HT1080 (cell line): ENCODE measurements at regions not wholly inside any gene's neighbourhood (a gene's known extent, or its start where the extent isn't known, plus 50 kb on each side); places are given as distances from the start of the nearest gene placed in this dataset.
"Not testable (repeated sequence)": the region's sequence is repeated elsewhere in the genome, so short reads cannot be mapped to it uniquely, and the experiment has no call there.

ENCODE experiments used
- DNase-seq: peaks from one replicate; pipeline ENCODE4 v3.0.0-alpha.2; 2015; ENCODE audit warnings: low read depth

DNA sequence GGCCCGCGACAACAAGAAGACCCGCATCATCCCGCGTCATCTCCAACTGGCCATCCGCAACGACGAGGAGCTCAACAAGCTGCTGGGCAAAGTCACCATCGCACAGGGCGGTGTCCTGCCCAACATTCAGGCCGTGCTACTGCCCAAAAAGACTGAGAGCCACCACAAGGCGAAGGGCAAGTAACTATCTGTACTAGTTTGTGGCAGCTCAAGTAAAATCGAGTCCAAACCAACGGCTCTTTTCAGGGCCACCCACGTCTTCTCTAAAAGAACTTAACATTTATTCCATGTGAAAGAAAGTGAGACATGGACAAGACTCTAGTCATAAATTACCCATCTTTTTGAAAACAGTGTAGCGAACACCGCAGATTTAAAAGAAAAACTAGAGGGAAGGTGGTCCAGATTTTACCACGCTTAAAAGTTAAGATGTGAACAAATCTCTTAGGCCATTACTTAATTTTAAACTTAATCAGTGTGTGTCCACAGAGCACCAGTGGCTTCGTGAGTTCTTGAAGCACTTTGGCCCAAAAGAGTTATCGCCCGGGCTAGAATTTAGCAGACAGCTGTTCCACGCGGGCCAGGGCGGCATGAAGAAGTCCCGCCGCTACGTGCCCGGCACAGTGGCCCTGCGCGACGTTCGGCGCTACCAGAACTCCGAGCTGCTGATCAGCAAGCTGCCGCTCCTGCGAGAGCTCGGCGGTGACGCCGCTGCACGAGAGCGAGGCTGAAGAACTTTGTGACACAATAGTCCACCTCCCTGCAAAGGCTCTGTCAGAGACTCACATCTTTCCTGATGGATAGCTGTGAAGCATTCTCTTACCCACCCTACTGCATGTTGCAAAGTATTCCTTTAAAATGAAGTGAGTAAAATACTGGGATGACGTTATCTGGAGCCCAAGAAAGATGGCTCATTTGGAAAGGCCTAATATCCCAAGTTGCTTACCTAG lies 113.9 kb upstream of the PRSS16 start:
- peak; percentile 88 for DNase-seq

DNA sequence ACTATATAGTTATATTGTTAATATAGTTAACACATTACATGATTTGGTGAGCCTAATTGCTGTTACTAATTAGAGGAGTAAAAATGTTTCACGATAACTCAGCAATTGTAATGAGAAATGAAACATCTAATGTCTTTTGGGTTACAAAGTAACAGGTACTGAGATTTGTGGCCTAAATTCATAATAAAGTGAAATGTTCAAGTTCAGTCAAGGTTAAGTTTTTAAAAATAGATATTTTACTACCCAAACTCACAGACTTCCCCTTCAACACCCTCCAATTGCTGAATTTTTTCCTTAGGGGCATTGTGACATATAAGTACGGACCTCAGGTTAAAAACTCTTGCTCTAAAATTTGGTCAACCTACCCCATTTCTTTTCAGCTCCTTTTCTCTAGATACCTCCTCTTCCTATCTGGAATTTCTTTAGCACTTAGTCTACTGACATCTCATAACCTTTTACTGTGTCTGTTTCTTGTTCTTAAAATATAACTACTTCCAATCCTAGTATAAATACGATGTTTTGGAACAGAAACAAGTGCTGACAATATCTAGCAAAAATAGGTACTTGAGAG lies 112.3 kb upstream of the PRSS16 start:
- DNase-seq, result no peak

DNA sequence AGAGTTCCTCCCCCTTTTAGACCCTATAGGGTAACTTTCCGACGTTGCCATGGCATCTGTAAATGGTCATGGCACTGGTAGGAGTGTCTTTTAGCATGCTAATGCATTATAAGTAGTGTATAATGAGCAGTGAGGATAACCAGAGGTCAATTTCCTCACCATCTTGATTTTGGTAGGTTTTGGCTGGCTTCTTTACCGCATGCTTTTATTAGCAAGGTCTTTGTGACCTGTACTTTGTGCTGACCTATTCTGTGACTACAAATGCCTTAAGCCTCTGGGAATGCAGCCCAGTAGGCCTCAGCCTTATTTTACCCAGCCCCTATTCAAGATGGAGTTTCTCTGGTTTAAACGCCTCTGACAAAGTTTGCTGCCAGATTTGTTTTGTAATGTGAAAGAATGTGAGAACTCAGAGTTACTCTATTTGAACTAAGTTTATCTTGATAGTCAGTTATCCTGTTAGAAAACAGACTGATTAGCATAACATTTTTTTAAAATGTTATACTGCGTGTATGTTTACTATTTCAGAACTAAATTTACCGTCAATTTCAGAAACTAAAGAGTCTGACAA lies 111.3 kb upstream of the PRSS16 start:
- no peak for DNase-seq

DNA sequence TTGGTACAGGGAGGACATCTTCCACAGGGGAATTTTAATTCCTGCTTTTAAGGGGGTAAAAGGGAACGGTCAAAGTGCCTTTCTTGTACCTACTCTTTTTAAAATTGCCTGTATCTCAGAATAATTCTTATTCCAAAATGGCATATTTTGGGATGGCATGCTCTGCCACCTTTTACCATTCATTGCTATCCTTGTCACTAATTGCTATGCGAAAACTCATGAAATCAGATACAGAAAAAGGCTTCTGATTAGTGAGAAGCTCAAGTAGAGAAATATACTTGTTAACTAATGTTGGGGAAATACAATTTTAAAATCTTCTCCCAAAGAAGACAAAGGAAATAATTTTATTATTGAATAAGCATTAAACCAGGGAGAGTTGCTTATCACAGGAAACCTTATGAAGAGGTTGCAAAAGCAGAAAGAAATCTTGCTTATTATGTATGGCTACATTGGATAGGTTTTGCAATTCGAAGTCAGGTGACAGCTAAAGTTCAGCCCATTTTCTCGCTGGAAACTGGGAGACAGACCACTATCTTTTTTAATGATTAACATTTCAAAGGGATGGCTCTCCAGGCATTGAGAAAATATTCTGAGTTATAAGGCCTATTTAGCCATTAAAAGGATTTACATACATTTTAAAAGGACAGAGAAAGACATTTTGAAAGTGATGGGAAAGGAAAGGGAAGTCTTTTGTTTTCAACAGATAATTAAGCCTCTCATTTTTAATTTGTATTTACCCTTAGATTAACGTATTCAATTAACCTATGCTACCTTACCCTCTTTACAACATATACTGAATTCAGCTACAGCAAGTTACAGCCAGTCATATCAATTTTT lies 110.3 kb upstream of the PRSS16 start:
- DNase-seq, result no peak

DNA sequence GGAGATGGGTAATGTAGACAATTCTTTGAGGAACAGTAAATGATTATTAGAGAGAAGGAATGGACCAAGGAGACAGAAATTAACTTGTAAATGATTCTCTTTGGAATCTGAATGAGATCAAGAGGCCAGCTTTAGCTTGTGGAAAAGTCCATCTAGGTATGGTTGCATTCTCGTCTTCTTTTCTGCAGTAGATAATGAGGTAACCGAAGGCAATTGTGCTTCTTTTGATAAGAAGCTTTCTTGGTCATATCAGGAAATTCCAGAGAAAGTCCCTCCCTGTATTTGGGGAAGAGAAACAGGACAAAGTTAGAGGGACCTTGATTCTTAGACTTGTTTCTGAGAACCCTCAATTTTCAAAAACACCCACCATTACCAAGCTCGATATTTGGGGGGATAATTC lies 109.1 kb upstream of the PRSS16 start:
- no peak for DNase-seq

DNA sequence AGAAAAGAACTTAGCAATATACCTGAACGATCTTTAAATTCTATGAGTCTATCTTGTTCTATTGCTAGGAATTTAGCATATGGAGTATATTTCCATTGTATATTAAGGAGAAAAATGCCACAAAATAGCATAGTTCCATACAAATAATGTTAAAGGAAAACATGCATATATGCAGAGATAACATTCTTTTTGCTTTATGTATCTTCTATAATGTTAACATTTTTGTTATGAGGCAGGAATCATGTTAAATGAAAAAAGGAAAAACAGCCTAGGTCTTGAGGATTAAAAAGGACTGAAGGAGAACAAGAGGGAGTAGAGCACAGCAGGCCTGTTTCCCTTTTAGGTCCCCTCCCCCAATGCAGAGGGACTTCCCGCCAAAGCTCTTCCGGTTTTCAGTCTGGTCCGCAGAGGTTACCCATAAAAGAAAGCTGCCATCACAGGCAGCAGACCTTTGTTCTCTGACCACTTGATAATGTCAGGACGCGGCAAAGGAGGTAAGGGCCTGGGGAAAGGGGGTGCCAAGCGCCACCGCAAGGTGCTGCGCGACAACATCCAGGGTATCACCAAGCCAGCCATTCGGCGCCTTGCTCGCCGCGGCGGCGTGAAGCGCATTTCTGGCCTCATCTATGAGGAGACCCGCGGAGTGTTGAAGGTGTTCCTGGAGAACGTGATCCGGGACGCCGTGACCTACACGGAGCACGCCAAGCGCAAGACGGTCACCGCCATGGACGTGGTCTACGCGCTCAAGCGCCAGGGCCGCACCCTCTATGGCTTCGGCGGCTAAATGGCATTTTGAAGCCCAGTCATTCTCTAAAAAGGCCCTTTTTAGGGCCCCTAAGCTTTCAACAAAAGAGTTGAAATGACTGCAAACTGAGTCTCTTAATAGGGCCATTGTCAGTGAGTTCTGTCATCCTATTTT lies 108.4 kb upstream of the PRSS16 start:
- DNase-seq, result no peak

DNA sequence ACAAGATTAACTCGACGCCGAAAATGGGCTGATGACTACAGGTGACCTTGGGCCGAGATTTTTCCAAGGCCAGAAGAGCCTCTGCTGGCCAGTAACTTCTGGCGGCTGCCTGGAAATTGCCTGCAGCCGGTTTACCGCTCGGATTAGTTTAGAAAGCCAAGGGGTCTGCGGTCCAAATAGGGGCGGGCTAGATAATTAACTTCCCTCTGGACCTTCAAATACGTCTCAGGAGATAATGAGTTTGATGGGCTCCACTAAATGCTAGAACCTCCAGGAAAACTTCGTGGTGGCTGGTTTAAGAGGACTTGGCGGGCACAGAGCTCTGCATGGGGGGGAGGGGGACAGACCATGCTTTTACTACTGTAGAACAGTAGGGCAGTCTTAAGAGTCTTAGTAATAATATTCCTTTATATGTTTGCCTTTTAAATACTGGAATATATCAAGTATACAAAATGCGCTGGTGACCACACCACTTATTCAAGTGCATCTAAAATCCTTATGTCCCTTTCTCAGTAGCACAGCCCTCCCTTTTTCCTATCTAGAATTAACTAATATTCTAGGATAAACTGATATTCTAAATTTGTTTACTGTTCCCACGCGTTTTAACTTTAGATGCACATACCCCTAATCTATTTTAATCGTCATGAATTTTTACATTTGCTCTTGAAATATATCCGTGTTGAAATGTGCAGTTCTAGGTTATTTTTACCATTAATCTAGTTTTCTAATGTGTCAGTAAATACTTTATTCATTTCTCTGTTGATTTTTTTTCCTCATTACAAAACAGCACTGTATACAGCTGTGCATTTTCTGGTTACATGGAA lies 107.5 kb upstream of the PRSS16 start:
- no peak for DNase-seq

DNA sequence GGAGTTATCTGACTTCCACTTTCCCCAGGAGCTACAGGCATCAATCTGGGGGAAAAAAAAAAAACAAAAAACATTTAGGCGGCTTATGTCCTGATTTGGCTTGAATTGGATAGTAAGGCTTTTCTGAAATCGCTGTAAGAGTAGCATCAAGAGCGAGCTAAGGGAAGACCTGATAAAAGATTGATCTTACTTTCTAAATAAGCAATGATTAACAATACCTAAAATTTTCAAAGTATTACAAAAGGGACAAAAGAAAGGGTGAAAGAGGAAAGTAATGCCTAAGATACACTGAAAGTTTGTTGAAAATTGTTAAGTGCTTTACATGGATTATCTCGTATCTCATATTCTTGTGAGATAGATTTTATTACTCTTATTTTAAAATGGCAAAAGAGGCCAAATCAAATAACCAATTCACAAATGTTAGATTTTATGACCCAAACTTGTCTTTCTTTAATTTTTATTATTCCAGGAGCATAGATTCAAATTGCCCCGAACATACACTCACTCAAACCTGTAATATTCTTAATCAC lies 106.4 kb upstream of the PRSS16 start:
- DNase-seq, result no peak

DNA sequence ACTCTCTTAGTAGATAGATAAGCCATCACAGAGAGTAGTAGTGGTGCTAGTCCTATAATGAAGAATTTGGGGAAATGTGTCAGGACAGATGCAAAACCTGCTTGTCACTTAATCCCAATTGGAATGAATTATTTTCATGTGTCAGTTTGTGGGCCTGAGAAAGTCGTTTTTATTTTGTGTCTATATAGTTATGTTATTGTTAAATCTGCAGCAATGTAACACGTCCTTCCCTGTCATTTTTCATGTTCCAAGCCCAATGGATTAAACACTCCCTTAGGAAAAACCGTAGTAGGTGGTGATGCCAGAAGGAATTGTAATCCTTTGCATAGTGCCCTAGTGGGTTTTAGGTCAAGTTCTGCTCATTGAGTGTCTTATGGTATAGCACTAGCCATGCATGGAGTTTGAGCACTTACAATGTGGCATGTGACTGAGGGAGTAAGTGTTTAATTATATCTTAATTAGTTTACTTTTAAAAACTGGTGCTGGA lies 105.9 kb upstream of the PRSS16 start:
- DNase-seq, result no peak

DNA sequence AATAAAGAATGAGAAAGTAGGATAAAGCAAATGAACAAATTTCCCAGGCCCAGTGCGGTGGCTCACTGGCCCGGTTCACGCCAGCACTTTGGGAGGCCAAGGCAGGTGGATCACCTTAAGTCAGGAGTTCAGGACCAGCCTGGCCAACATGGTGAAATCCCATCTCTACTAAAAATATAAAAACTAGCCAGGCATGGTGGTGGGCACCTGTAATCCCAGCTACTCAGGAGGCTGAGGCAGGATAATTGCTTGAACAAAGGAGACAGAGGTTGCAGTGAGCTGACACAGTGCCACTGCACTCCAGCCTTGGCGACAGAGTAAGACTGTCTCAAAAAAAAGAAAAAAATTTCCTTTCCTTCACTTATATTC lies 104.5 kb upstream of the PRSS16 start:
- DNase-seq, result not testable (repeated sequence)

DNA sequence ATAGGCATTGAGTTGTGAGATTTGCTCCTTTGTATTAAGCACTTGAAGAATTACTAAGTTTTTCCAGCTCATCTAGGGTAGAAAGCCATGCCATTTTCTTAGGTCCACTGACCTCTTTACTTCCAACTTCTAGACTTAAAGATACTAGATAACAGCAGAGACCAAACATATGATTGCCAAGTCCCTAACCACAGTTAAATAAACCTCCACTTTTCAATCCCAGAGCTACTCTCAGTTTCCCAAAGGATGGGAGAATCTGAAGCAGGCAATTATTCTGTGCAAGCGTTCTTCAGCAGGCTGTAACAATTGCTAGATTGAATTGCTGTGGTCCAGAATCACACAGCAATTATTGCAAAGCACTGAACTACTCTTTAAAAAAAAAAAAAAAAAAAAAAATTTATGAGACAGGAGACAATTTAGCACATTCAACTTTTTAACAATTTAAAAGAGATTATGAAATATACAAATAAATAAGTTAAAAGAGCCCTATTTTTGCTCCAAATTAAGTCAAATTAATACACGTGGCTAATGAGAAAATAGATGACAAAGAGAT lies 104.0 kb upstream of the PRSS16 start:
- DNase-seq, result no peak

DNA sequence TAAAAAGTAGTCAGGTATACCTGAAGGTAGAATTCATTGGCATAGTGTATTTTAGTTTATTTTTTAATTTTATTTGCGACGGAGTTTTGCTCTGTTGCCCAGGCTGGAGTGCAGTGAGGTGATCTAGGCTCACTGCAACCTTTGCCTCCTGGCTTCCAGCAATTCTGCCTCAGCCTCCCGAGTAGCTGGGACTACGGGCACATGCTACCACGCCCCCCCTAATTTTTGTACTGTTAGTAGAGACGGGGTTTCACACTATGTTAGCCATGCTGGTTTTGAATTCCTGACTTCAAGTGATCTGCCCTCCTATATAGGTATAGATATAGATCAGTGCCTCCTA lies 102.8 kb upstream of the PRSS16 start:
- peak; percentile 29 for DNase-seq

DNA sequence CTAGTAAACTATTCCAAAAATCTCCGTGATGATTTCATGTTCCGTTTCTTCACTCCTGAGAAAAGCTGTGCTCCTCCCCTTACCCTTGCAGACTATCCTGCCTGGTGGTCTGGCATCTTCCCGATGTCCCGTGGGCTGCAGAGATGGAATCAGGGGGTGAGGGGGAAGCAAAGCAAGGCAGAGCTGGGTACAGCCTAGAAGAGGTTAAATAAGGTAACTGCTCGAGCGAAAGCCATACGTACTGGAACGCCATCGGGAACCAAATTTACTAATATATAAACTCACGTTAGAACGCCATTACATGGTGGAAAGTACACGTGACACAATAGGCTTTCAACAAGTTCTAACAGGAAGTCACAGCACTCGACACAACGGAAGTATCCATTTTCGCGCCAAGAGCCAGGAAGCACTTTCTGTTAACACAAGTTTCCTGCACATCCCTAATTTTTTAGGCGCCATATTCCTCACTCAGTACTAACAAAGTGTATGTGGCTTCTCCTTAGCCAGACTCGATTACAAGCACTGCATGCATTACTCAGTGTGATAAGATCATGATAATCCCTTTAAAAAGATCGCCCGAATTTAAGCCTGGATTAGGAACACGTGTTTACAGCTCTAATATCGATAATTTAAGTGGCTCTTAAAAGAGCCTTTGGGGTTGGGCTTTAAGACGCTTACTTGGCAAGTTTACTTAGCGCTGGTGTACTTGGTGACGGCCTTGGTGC lies 101.6 kb upstream of the PRSS16 start:
- peak; percentile 90 for DNase-seq

DNA sequence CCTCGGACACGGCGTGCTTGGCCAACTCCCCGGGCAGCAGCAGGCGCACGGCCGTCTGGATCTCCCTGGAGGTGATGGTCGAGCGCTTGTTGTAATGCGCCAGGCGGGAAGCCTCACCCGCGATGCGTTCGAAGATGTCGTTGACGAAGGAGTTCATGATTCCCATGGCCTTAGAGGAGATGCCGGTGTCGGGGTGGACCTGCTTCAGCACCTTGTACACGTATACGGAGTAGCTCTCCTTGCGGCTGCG lies 101.1 kb upstream of the PRSS16 start:
- DNase-seq, result not testable (repeated sequence)

DNA sequence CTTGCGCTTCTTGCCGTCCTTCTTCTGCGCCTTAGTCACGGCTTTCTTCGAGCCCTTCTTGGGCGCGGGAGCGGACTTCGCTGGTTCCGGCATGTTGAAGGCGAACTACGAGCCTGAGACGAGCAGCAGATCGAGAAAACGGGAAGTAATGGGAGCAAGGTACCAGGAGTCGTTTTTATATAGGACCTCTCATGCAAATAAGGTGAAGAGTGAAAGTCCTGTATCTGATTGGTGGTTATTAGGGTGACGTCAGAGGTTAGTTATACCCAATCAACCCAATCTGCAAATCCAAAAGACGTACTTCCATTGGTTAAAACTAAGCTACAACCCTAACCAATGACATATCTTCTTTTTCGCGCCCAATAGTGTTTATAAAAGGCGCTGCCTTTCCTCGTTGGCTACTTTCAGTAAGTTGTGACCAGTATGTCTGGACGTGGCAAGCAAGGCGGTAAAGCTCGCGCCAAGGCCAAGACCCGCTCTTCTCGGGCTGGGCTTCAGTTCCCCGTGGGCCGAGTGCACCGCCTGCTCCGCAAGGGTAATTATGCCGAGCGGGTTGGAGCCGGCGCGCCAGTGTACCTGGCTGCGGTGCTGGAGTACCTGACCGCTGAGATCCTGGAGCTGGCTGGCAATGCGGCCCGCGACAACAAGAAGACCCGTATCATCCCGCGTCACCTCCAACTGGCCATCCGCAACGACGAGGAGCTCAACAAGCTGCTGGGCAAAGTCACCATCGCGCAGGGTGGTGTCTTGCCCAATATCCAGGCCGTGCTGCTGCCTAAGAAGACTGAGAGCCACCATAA lies 100.6 kb upstream of the PRSS16 start:
- peak; percentile 100 for DNase-seq

DNA sequence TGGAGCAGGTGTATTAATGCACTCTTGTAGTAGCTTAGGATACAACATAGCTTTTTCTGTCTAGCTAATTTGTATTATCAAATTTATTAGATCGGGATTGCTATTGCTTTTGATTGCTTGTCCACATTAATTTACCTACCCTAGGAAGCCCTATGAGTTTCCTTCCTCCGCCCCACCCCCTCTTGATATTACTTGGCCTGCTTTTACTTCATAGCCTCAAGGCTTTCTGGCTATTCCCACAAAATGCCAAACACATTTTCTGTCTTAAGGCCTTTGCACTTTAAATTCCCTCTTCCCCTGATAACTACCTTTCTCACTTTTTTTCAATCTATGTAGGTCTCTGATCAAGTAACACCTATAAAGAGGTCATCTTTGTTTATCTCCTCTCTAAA lies 99.1 kb upstream of the PRSS16 start:
- DNase-seq, result no peak

DNA sequence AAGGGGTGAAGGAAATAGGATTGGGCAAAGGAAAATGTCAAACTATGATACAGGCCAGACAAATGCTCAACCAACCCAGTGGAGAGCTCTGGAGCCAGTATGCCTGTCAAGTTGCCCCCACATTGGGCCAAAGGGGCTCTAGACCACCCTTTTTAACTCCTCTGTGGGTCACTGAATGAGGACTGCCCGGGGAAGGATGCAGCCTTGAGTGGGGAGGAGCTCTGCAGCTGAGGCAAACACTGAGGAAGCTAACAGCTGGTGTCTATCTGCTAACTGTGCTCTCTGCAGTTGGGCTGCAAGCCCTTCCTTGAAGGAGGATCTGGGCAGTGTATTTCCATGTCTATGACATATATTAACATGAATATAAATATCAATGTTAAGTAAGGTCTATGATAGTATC lies 98.4 kb upstream of the PRSS16 start:
- DNase-seq, result no peak

DNA sequence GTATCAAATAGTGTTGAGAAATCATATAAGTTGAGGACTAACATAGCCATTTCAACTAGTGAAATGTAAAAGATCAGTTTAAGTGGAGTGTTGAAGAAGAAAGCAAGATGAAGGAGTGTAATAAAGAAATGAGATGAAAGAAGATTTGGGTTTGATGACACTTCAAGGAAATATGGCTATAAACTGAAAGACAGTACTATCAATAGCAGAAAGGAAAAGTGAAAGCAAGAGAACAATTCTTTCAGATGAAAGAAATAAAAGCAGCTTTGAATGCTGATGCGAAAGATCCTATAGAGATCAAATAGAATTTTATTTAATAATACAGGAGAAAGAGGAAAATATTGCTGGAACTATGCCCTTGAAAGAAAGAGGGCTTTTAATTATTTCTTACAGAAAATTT lies 92.8 kb upstream of the PRSS16 start:
- DNase-seq, result no peak
